Type B pancreatic cell (in vitro differentiated cells): ENCODE measurements at regions not wholly inside any gene's neighbourhood (a gene's known extent, or its start where the extent isn't known, plus 50 kb on each side); places are given as distances from the start of the nearest gene placed in this dataset.

Source experiments
- DNase-seq: peaks from one replicate; pipeline ENCODE4 v3.0.0; 2021; ENCODE audit warnings: mixed read lengths; ENCODE audit not compliant: unreplicated experiment; ENCODE audit errors: extremely low spot score
- H3K27ac Mint-ChIP-seq: 2 replicates; pipeline ENCODE4 v1.8.0; 2021; ENCODE audit warnings: mild to moderate bottlenecking, mixed read lengths
- H3K27me3 Mint-ChIP-seq: 2 replicates; pipeline ENCODE4 v1.8.0; 2021; ENCODE audit warnings: mixed read lengths
- H3K36me3 Mint-ChIP-seq: 2 replicates; pipeline ENCODE4 v1.8.0; 2021; ENCODE audit warnings: mixed read lengths
- H3K4me1 Mint-ChIP-seq: one replicate; pipeline ENCODE4 v1.8.0; 2021; ENCODE audit warnings: mixed read lengths; ENCODE audit not compliant: unreplicated experiment
- H3K4me3 Mint-ChIP-seq: 2 replicates; pipeline ENCODE4 v1.8.0; 2021; ENCODE audit warnings: mild to moderate bottlenecking, mixed read lengths
- H3K9me3 Mint-ChIP-seq: 2 replicates; pipeline ENCODE4 v1.8.0; 2021; ENCODE audit warnings: mixed read lengths
- CTCF ChIP-seq: fragments of 200-600 bp; sonication (generic); conservative IDR thresholded peaks from 2 replicates; pipeline ENCODE4 v1.5.0; 2021; ENCODE audit warnings: antibody characterized with exemption, mild to moderate bottlenecking

- Mint-ChIP-seq H3K4me3 (no peak overlapping the region), H3K9me3 (no peaks in the 10 kb centered on the region), H3K4me1 (peaks cover 10% of the 10 kb centered on the region), H3K27me3 (no peaks in the 10 kb centered on the region), H3K36me3 (no peaks in the 10 kb centered on the region), H3K27ac (no peak overlapping the region)
- DNase-seq: no peak
- no peak for TF ChIP-seq CTCF
Observed at GRCh38 chr4:102441978-102442911, 58.9 kb upstream of the NFKB1 start.

GRCh38 chr4:102444752-102445151 is 56.4 kb upstream of the NFKB1 start:
- Mint-ChIP-seq H3K4me3 (no peak overlapping the region), H3K27ac (no peak overlapping the region), H3K4me1 (peaks cover 3% of the 10 kb centered on the region), H3K9me3 (no peaks in the 10 kb centered on the region), H3K27me3 (no peaks in the 10 kb centered on the region), H3K36me3 (no peaks in the 10 kb centered on the region)
- TF ChIP-seq CTCF: no peak
- DNase-seq: no peak

GRCh38 chr4:102445213-102445612 is 55.9 kb upstream of the NFKB1 start:
- no peak for TF ChIP-seq CTCF
- no peaks in the 10 kb centered on the region for H3K36me3 Mint-ChIP-seq
- H3K4me1 Mint-ChIP-seq: no peaks in the 10 kb centered on the region
- H3K9me3 Mint-ChIP-seq: no peaks in the 10 kb centered on the region
- DNase-seq: no peak
- no peaks in the 10 kb centered on the region for H3K27me3 Mint-ChIP-seq
- no peak overlapping the region for H3K27ac Mint-ChIP-seq
- H3K4me3 Mint-ChIP-seq: no peak overlapping the region

GRCh38 chr4:102447413-102447812 is 53.7 kb upstream of the NFKB1 start:
- H3K27ac Mint-ChIP-seq: no peak overlapping the region
- H3K9me3 Mint-ChIP-seq: no peaks in the 10 kb centered on the region
- no peak for TF ChIP-seq CTCF
- DNase-seq: no peak
- no peak overlapping the region for H3K4me3 Mint-ChIP-seq
- H3K36me3 Mint-ChIP-seq: no peaks in the 10 kb centered on the region
- no peaks in the 10 kb centered on the region for H3K27me3 Mint-ChIP-seq
- H3K4me1 Mint-ChIP-seq: no peaks in the 10 kb centered on the region

GRCh38 chr4:102449751-102450352 is 51.3 kb upstream of the NFKB1 start:
- no peak for DNase-seq

More at GRCh38 chr4:102449751-102450352, 51.3 kb upstream of the NFKB1 start:
- no peaks in the 10 kb centered on the region for H3K27me3 Mint-ChIP-seq
- no peaks in the 10 kb centered on the region for H3K4me1 Mint-ChIP-seq
- TF ChIP-seq CTCF: peak; percentile 79
- no peaks in the 10 kb centered on the region for H3K9me3 Mint-ChIP-seq
- no peaks in the 10 kb centered on the region for H3K36me3 Mint-ChIP-seq
- H3K27ac Mint-ChIP-seq: no peak overlapping the region
- no peak overlapping the region for H3K4me3 Mint-ChIP-seq
